GM20000 (cell line): ENCODE measurements at regions not wholly inside any gene's neighbourhood (a gene's known extent, or its start where the extent isn't known, plus 50 kb on each side); places are given as distances from the start of the nearest gene placed in this dataset.
A peak's percentile ranks its signal among the peaks of the same experiment; 100 is the strongest.

Experiments
- DNase-seq: peaks from one replicate; pipeline ENCODE4 v3.0.0; 2012; ENCODE audit warnings: low spot score
- TF ChIP-seq, protein P1 (sequence below): IDR thresholded peaks from 2 replicates; pipeline ENCODE4 v1.5.1; 2012; ENCODE audit warnings: mild to moderate bottlenecking, control low read depth; ENCODE audit errors: extremely low read depth, missing control alignments

GRCh38 chr5:126208691-126209090 is 214.5 kb upstream of the GRAMD2B start:
- no peak for DNase-seq
- TF ChIP-seq, protein P1, sequence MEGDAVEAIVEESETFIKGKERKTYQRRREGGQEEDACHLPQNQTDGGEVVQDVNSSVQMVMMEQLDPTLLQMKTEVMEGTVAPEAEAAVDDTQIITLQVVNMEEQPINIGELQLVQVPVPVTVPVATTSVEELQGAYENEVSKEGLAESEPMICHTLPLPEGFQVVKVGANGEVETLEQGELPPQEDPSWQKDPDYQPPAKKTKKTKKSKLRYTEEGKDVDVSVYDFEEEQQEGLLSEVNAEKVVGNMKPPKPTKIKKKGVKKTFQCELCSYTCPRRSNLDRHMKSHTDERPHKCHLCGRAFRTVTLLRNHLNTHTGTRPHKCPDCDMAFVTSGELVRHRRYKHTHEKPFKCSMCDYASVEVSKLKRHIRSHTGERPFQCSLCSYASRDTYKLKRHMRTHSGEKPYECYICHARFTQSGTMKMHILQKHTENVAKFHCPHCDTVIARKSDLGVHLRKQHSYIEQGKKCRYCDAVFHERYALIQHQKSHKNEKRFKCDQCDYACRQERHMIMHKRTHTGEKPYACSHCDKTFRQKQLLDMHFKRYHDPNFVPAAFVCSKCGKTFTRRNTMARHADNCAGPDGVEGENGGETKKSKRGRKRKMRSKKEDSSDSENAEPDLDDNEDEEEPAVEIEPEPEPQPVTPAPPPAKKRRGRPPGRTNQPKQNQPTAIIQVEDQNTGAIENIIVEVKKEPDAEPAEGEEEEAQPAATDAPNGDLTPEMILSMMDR: no peak

GRCh38 chr5:126210955-126211354 is 212.3 kb upstream of the GRAMD2B start:
- TF ChIP-seq, protein P1: no peak
- no peak for DNase-seq

- no peak for DNase-seq
- TF ChIP-seq, protein P1: no peak
Measured at GRCh38 chr5:126219616-126220015, 203.6 kb upstream of the GRAMD2B start.

DNA sequence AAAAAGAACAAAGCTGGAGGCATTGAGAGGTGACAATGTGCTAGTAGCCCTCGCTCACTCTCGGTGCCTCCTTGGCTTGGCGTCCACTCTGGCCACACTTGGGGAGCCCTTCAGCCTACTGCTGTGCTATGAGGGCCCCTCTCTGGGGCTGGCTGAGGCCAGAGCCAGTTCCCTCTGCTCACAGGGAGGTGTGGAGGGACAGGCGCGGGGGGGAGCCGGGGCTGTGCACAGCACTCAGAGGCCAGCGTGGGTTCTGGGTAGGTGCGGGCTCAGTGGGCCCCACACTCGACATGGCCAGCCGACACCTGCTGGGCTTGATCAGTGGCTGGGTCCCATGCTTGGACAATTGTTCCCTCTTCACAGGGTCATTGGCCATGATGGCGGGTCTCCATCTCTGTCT is 202.5 kb upstream of the GRAMD2B start:
- TF ChIP-seq, protein P1: no peak
- no peak for DNase-seq

DNA sequence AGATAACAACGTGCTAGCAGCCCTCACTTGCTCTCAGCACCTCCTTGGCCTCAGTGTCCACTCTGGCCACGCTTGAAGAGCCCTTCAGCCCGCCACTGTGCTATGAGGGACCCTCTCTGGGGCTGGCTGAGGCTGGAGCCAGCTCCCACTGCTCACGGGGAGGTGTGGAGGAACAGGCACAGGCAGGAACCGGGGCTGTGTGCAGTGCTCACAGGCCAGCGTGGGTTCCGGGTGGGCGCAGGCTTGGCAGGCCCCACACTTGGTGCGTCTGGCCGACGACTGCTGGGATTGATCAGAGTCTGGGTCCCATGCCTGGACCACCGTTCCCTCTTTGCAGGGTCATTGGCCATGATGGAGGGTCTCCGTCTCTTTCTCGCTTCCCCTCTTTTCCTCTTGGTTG is 194.3 kb upstream of the GRAMD2B start:
- TF ChIP-seq, protein P1: no peak

DNA sequence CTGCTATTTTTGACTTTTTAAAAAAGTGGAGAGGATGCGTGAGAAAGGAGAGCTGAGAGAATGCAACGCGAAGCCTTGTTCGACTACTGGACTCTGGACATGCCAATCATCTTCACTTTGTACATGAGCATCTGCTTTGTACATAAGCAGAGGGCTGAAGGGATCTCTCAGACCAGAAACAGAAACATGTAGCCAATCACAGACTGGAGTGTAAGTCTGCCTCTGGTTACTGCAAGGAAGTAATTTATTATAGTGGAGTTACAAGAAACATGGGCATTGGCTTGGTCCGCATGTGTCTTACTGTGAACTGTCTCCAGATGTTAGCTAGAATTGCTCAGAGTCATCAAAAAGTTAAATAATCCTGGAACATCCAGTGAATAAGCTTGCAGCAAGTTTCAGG is 190.0 kb upstream of the GRAMD2B start:
- TF ChIP-seq, protein P1: no peak
- DNase-seq: no peak

More for the DNA sequence above, 194.3 kb upstream of the GRAMD2B start:
- no peak for DNase-seq

DNA sequence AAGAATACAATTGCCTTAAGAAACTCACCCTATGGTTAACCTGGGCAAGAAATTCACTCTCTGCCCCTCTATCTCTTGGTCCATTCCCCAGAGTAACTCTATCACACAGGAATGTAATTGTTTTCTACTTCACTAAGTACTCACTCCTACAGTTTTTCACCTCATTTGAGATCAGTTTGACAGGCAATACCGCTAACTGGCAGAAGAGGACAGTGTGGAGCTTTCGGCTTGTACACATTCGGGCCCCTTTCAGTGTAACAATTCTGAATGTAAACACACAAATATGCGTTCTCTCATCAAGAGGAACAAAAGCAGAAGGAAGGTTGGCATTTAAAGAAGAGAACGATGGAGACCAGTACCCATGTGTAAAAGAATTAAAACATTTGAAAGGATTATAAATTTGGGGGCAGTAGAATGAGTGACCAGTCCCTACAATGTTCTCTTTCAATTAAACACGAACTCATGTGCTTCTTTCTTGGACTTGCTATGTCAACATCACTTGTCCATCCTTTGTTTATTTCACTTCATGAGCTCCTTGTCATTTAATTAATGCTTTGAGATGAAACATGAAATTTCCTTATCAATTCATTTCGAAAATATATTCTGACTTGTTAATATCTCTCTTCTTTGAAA is 188.5 kb upstream of the GRAMD2B start:
- DNase-seq: peak; percentile 23
- TF ChIP-seq, protein P1: peak; percentile 35
